ENCODE measurements at regions not wholly inside any gene's neighbourhood (a gene's known extent, or its start where the extent isn't known, plus 50 kb on each side); places are given as distances from the start of the nearest gene placed in this dataset.

DNA sequence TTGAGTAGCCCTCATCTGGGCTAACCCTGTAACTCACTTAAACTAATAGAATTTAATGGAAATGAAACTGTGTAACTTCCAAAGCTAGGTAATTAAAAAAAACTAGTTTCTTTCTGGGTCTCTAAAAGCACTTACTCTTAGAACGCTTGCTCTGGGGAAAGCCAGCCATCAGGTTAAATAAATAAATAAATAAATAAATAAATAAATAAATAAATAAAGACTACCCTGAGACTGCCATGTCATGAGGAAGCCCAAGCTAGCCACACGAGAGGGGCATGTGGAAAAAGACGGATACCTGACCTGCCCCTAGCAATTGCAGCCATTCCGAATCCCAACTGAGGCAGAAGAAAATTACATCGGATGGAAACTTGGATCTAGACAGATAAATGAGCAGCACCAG is 51.3 kb upstream of the FER start (continued):
- no peak for TF ChIP-seq ZNF335 (tag by site-specific recombination; conservative IDR thresholded peaks at IDR 0.05)
- TF ChIP-seq KLF8 (tag by site-specific recombination; IDR thresholded peaks at IDR 0.05), result no peak
- TF ChIP-seq ZNF664 (tag by site-specific recombination; IDR thresholded peaks at IDR 0.05), result no peak
- TF ChIP-seq, protein P1, sequence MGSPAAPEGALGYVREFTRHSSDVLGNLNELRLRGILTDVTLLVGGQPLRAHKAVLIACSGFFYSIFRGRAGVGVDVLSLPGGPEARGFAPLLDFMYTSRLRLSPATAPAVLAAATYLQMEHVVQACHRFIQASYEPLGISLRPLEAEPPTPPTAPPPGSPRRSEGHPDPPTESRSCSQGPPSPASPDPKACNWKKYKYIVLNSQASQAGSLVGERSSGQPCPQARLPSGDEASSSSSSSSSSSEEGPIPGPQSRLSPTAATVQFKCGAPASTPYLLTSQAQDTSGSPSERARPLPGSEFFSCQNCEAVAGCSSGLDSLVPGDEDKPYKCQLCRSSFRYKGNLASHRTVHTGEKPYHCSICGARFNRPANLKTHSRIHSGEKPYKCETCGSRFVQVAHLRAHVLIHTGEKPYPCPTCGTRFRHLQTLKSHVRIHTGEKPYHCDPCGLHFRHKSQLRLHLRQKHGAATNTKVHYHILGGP (tag by site-specific recombination; IDR thresholded peaks at IDR 0.05), result no peak
- no peak for TF ChIP-seq ZNF501 (tag by site-specific recombination; IDR thresholded peaks at IDR 0.05)
- TF ChIP-seq, protein P2, sequence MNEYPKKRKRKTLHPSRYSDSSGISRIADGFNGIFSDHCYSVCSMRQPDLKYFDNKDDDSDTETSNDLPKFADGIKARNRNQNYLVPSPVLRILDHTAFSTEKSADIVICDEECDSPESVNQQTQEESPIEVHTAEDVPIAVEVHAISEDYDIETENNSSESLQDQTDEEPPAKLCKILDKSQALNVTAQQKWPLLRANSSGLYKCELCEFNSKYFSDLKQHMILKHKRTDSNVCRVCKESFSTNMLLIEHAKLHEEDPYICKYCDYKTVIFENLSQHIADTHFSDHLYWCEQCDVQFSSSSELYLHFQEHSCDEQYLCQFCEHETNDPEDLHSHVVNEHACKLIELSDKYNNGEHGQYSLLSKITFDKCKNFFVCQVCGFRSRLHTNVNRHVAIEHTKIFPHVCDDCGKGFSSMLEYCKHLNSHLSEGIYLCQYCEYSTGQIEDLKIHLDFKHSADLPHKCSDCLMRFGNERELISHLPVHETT (tag by site-specific recombination; IDR thresholded peaks at IDR 0.05), result no peak
- no peak for TF ChIP-seq HOXA7 (CRISPR knock-in tag; IDR thresholded peaks at IDR 0.05; ENCODE audit: borderline replicate concordance)
- TF ChIP-seq OVOL3 (tag by site-specific recombination; IDR thresholded peaks at IDR 0.05), result no peak
- TF ChIP-seq ZNF394 (tag by site-specific recombination; IDR thresholded peaks at IDR 0.05; ENCODE audit: borderline replicate concordance), result peak; percentile 87; the same call in 1 of the 2 replicates
- 0 out of 2 replicates have a peak, but pooled peaks have one; percentile 13 for TF ChIP-seq ZNF19 (tag by site-specific recombination; IDR thresholded peaks at IDR 0.05; ENCODE audit: low read depth)
- no peak for TF ChIP-seq ZNF169 (tag by site-specific recombination; IDR thresholded peaks at IDR 0.05)
- TF ChIP-seq FEZF1 (tag by site-specific recombination; IDR thresholded peaks at IDR 0.05), result no peak
- no peak for TF ChIP-seq ZNF214 (tag by site-specific recombination; IDR thresholded peaks at IDR 0.05; ENCODE audit: borderline replicate concordance)
- TF ChIP-seq, protein P3, sequence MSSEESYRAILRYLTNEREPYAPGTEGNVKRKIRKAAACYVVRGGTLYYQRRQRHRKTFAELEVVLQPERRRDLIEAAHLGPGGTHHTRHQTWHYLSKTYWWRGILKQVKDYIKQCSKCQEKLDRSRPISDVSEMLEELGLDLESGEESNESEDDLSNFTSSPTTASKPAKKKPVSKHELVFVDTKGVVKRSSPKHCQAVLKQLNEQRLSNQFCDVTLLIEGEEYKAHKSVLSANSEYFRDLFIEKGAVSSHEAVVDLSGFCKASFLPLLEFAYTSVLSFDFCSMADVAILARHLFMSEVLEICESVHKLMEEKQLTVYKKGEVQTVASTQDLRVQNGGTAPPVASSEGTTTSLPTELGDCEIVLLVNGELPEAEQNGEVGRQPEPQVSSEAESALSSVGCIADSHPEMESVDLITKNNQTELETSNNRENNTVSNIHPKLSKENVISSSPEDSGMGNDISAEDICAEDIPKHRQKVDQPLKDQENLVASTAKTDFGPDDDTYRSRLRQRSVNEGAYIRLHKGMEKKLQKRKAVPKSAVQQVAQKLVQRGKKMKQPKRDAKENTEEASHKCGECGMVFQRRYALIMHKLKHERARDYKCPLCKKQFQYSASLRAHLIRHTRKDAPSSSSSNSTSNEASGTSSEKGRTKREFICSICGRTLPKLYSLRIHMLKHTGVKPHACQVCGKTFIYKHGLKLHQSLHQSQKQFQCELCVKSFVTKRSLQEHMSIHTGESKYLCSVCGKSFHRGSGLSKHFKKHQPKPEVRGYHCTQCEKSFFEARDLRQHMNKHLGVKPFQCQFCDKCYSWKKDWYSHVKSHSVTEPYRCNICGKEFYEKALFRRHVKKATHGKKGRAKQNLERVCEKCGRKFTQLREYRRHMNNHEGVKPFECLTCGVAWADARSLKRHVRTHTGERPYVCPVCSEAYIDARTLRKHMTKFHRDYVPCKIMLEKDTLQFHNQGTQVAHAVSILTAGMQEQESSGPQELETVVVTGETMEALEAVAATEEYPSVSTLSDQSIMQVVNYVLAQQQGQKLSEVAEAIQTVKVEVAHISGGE (tag by site-specific recombination; conservative IDR thresholded peaks at IDR 0.05; ENCODE audit: low read depth), result peak; percentile 57
- no peak for TF ChIP-seq GLIS1 (tag by site-specific recombination; IDR thresholded peaks at IDR 0.05)
- TF ChIP-seq, protein P4, sequence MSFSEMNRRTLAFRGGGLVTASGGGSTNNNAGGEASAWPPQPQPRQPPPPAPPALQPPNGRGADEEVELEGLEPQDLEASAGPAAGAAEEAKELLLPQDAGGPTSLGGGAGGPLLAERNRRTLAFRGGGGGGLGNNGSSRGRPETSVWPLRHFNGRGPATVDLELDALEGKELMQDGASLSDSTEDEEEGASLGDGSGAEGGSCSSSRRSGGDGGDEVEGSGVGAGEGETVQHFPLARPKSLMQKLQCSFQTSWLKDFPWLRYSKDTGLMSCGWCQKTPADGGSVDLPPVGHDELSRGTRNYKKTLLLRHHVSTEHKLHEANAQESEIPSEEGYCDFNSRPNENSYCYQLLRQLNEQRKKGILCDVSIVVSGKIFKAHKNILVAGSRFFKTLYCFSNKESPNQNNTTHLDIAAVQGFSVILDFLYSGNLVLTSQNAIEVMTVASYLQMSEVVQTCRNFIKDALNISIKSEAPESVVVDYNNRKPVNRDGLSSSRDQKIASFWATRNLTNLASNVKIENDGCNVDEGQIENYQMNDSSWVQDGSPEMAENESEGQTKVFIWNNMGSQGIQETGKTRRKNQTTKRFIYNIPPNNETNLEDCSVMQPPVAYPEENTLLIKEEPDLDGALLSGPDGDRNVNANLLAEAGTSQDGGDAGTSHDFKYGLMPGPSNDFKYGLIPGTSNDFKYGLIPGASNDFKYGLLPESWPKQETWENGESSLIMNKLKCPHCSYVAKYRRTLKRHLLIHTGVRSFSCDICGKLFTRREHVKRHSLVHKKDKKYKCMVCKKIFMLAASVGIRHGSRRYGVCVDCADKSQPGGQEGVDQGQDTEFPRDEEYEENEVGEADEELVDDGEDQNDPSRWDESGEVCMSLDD (tag by site-specific recombination; IDR thresholded peaks at IDR 0.05), result no peak
- TF ChIP-seq ZNF266 (tag by site-specific recombination; IDR thresholded peaks at IDR 0.05; ENCODE audit: low read depth), result 0 out of 2 replicates have a peak, but pooled peaks have one; percentile 31
- TF ChIP-seq SETDB1 (IDR thresholded peaks at IDR 0.05; ENCODE audit: insufficient read length, low read length), result no peak
- no peak for TF ChIP-seq ZNF677 (tag by site-specific recombination; IDR thresholded peaks at IDR 0.05)
- TF ChIP-seq GLIS2 (tag by site-specific recombination; IDR thresholded peaks at IDR 0.05), result no peak
- no peak for TF ChIP-seq ZNF626 (tag by site-specific recombination; IDR thresholded peaks at IDR 0.05)
- TF ChIP-seq SALL2 (tag by site-specific recombination; IDR thresholded peaks at IDR 0.05; ENCODE audit: borderline replicate concordance), result no peak
- TF ChIP-seq, protein P5, sequence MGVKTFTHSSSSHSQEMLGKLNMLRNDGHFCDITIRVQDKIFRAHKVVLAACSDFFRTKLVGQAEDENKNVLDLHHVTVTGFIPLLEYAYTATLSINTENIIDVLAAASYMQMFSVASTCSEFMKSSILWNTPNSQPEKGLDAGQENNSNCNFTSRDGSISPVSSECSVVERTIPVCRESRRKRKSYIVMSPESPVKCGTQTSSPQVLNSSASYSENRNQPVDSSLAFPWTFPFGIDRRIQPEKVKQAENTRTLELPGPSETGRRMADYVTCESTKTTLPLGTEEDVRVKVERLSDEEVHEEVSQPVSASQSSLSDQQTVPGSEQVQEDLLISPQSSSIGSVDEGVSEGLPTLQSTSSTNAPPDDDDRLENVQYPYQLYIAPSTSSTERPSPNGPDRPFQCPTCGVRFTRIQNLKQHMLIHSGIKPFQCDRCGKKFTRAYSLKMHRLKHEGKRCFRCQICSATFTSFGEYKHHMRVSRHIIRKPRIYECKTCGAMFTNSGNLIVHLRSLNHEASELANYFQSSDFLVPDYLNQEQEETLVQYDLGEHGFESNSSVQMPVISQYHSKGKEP (tag by site-specific recombination; IDR thresholded peaks at IDR 0.05), result no peak
- TF ChIP-seq, protein P6, sequence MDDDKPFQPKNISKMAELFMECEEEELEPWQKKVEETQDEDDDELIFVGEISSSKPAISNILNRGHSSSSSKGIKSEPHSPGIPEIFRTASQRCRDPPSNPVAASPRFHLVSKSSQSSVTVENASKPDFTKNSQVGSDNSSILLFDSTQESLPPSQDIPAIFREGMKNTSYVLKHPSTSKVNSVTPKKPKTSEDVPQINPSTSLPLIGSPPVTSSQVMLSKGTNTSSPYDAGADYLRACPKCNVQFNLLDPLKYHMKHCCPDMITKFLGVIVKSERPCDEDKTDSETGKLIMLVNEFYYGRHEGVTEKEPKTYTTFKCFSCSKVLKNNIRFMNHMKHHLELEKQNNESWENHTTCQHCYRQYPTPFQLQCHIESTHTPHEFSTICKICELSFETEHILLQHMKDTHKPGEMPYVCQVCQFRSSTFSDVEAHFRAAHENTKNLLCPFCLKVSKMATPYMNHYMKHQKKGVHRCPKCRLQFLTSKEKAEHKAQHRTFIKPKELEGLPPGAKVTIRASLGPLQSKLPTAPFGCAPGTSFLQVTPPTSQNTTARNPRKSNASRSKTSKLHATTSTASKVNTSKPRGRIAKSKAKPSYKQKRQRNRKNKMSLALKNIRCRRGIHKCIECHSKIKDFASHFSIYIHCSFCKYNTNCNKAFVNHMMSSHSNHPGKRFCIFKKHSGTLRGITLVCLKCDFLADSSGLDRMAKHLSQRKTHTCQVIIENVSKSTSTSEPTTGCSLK (tag by site-specific recombination; IDR thresholded peaks at IDR 0.05), result no peak
- no peak for TF ChIP-seq ZEB2 (tag by site-specific recombination; IDR thresholded peaks at IDR 0.05)
